ENCODE measurements at regions not wholly inside any gene's neighbourhood (a gene's known extent, or its start where the extent isn't known, plus 50 kb on each side); places are given as distances from the start of the nearest gene placed in this dataset.

DNA sequence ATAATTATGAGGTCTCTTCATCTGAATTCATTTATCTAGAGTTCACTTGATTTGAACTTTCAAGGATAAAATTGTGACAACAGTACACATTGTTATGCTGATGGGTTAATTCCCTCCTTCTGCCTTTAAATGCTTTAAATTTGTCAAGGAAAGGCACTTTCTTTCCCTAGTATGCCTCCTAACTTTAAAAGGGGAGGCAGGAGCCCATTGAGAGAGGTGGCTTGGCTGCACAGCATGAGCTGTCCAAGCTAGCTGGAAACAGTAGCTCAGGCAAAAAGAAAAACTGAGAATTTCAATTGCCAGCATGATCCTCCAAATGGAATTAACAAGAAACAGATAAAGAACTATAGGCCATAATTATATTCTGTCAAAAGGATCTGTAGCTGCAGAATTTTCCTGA is 243.3 kb upstream of the GRIK2 start:
- TF ChIP-seq, protein P1, sequence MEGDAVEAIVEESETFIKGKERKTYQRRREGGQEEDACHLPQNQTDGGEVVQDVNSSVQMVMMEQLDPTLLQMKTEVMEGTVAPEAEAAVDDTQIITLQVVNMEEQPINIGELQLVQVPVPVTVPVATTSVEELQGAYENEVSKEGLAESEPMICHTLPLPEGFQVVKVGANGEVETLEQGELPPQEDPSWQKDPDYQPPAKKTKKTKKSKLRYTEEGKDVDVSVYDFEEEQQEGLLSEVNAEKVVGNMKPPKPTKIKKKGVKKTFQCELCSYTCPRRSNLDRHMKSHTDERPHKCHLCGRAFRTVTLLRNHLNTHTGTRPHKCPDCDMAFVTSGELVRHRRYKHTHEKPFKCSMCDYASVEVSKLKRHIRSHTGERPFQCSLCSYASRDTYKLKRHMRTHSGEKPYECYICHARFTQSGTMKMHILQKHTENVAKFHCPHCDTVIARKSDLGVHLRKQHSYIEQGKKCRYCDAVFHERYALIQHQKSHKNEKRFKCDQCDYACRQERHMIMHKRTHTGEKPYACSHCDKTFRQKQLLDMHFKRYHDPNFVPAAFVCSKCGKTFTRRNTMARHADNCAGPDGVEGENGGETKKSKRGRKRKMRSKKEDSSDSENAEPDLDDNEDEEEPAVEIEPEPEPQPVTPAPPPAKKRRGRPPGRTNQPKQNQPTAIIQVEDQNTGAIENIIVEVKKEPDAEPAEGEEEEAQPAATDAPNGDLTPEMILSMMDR (CRISPR knock-in tag; IDR thresholded peaks at IDR 0.05), result no peak
- no peak for TF ChIP-seq BRCA1 (CRISPR knock-in tag; IDR thresholded peaks at IDR 0.05)
- no peak for TF ChIP-seq ZFP37 (CRISPR knock-in tag; IDR thresholded peaks at IDR 0.05; ENCODE audit: borderline replicate concordance)
- TF ChIP-seq POLR2AphosphoS2 (IDR thresholded peaks at IDR 0.05; ENCODE audit: low read depth, low read length), result no peak
- no peak for TF ChIP-seq ZNF12 (CRISPR knock-in tag; IDR thresholded peaks at IDR 0.05)
- TF ChIP-seq EZH2 (conservative IDR thresholded peaks at IDR 0.05; ENCODE audit: low read depth, low read length), result no peak
- no peak for TF ChIP-seq ZKSCAN8 (CRISPR knock-in tag; IDR thresholded peaks at IDR 0.05; ENCODE audit: borderline replicate concordance)
- no peak for TF ChIP-seq FOSL2 (CRISPR knock-in tag; IDR thresholded peaks at IDR 0.05)
- TF ChIP-seq POLR2A (IDR thresholded peaks at IDR 0.05; ENCODE audit: insufficient read depth in 1 of 2, low read depth in 2 of 2, low read length in 2 of 2), result no peak
- TF ChIP-seq CBX5 (CRISPR knock-in tag; IDR thresholded peaks at IDR 0.05; ENCODE audit: borderline replicate concordance), result no peak
